Right atrium auricular region (tissue), 2 donors: ENCODE measurements at regions not wholly inside any gene's neighbourhood (a gene's known extent, or its start where the extent isn't known, plus 50 kb on each side); places are given as distances from the start of the nearest gene placed in this dataset.

Experiments
- DNase-seq: peaks from one replicate; pipeline ENCODE4 v3.0.0-alpha.2; 2019; ENCODE audit warnings: low spot score
- H3K27ac ChIP-seq, 2 donors: fragments of 200-600 bp; sonication (generic); 1 replicate in 1 of 2; 2 replicates in 1 of 2; pipeline ENCODE4 v1.5.1; 2016 to 2019
- H3K27me3 ChIP-seq, 2 donors: fragments of 200-600 bp; sonication (generic); one replicate each; pipeline versions ENCODE4 v1.5.1 to v1.6.0; 2017 to 2019
- H3K36me3 ChIP-seq: fragments of 200-600 bp; sonication (generic); one replicate; pipeline ENCODE4 v1.5.1; 2016
- H3K4me1 ChIP-seq, 2 donors: fragments of 200-600 bp; sonication (generic); one replicate each; pipeline versions ENCODE4 v1.5.1 to v1.6.0; 2017 to 2019
- H3K4me3 ChIP-seq, 2 donors: fragments of 200-600 bp; sonication (generic); 1 replicate in 1 of 2; 2 replicates in 1 of 2; pipeline ENCODE4 v1.5.1; 2017 to 2019; ENCODE audit warnings: mild to moderate bottlenecking in 1 of 2, moderate library complexity in 1 of 2
- H3K9me3 ChIP-seq, 2 donors: fragments of 200-600 bp; sonication (generic); one replicate each; pipeline ENCODE4 v1.5.1; 2019
- CTCF ChIP-seq, 2 donors: fragments of 200-600 bp; sonication (generic); IDR thresholded peaks; one replicate each; pipeline ENCODE4 v1.5.1; 2019; ENCODE audit warnings: antibody characterized with exemption in 2 of 2

GRCh38 chr12:105798256-105798845 is 340.4 kb downstream of the NUAK1 start:
- Histone ChIP-seq H3K4me1 (no peaks in the 10 kb centered on the region), H3K27me3 (no peaks in the 10 kb centered on the region), H3K27ac (no peak overlapping the region)

GRCh38 chr12:105799103-105799502 is 339.7 kb downstream of the NUAK1 start:
- no peak for TF ChIP-seq CTCF (IDR thresholded peaks at IDR 0.05)
- DNase-seq: no peak
- no peaks in the 10 kb centered on the region for H3K27me3 ChIP-seq
- no peaks in the 10 kb centered on the region for H3K9me3 ChIP-seq
- H3K27ac ChIP-seq: no peak overlapping the region
- H3K4me3 ChIP-seq: no peak overlapping the region
- H3K4me1 ChIP-seq: no peaks in the 10 kb centered on the region
- no peaks in the 10 kb centered on the region for H3K36me3 ChIP-seq

More at GRCh38 chr12:105798256-105798845, 340.4 kb downstream of the NUAK1 start:
- H3K4me3 ChIP-seq: no peak overlapping the region
- no peak for TF ChIP-seq CTCF (IDR thresholded peaks at IDR 0.05)
- H3K9me3 ChIP-seq: no peaks in the 10 kb centered on the region
- no peaks in the 10 kb centered on the region for H3K36me3 ChIP-seq
- DNase-seq: no peak

GRCh38 chr12:105801351-105801750 is 337.4 kb downstream of the NUAK1 start:
- no peaks in the 10 kb centered on the region for H3K36me3 ChIP-seq
- no peak for TF ChIP-seq CTCF (IDR thresholded peaks at IDR 0.05)
- no peaks in the 10 kb centered on the region for H3K27me3 ChIP-seq
- no peak for DNase-seq
- no peaks in the 10 kb centered on the region for H3K9me3 ChIP-seq
- H3K4me3 ChIP-seq: no peak overlapping the region
- H3K27ac ChIP-seq: no peak overlapping the region
- peaks cover 0 to 6% of the 10 kb centered on the region in 2 donors for H3K4me1 ChIP-seq

GRCh38 chr12:105803292-105803691 is 335.5 kb downstream of the NUAK1 start:
- DNase-seq: no peak
- TF ChIP-seq CTCF (IDR thresholded peaks at IDR 0.05): no peak
- no peak overlapping the region for H3K4me3 ChIP-seq
- H3K27me3 ChIP-seq: no peaks in the 10 kb centered on the region
- H3K9me3 ChIP-seq: no peaks in the 10 kb centered on the region
- H3K36me3 ChIP-seq: no peaks in the 10 kb centered on the region
- peaks cover 0 to 7% of the 10 kb centered on the region in 2 donors for H3K4me1 ChIP-seq
- H3K27ac ChIP-seq: no peak overlapping the region

- H3K27ac ChIP-seq: no peak overlapping the region
- DNase-seq: no peak
- no peak for TF ChIP-seq CTCF (IDR thresholded peaks at IDR 0.05)
These were observed 334.0 kb downstream of the NUAK1 start for GRCh38 chr12:105804591-105805265.

More at GRCh38 chr12:105804591-105805265, 334.0 kb downstream of the NUAK1 start:
- Histone ChIP-seq H3K4me3 (no peak overlapping the region), H3K4me1 (peaks cover 0 to 7% of the 10 kb centered on the region in 2 donors), H3K27me3 (no peaks in the 10 kb centered on the region), H3K36me3 (no peaks in the 10 kb centered on the region), H3K9me3 (no peaks in the 10 kb centered on the region)
